Breast epithelium (tissue), 3 donors: ENCODE measurements at regions not wholly inside any gene's neighbourhood (a gene's known extent, or its start where the extent isn't known, plus 50 kb on each side); places are given as distances from the start of the nearest gene placed in this dataset.

Experiments
- CTCF ChIP-seq, 3 donors: fragments of 450-650 bp; IDR thresholded peaks; one replicate each; pipeline ENCODE4 v1.5.1; 2016 to 2017; ENCODE audit warnings: antibody characterized with exemption in 3 of 3, mild to moderate bottlenecking in 3 of 3, moderate library complexity in 3 of 3
- POLR2A ChIP-seq: fragments of 450-650 bp; IDR thresholded peaks from one replicate; pipeline ENCODE4 v1.6.1; 2016; ENCODE audit warnings: antibody characterized with exemption, mild to moderate bottlenecking, moderate library complexity
- POLR2AphosphoS5 ChIP-seq, 3 donors: sonication (generic); formaldehyde crosslinking; IDR thresholded peaks; one replicate each; pipeline ENCODE4 v1.6.1; 2017; ENCODE audit warnings: antibody characterized with exemption in 3 of 3

GRCh38 chr4:14669371-14669770, 332.9 kb upstream of the CPEB2 start:
- no peak for TF ChIP-seq CTCF (IDR thresholded peaks at IDR 0.05)
- TF ChIP-seq POLR2A = no peak
- TF ChIP-seq POLR2AphosphoS5 (IDR thresholded peaks at IDR 0.05) = no peak
